ENCODE measurements at regions not wholly inside any gene's neighbourhood (a gene's known extent, or its start where the extent isn't known, plus 50 kb on each side); places are given as distances from the start of the nearest gene placed in this dataset.

GRCh38 chr2:22703286-22703920 lies 681.6 kb upstream of the KLHL29 start:
- TF ChIP-seq CTCF (IDR thresholded peaks at IDR 0.05), result no peak
- TF ChIP-seq POLR2A (IDR thresholded peaks at IDR 0.05), result no peak
